ENCODE measurements at regions not wholly inside any gene's neighbourhood (a gene's known extent, or its start where the extent isn't known, plus 50 kb on each side); places are given as distances from the start of the nearest gene placed in this dataset.

- DNase-seq: no peak
- TF ChIP-seq GATA1 (IDR thresholded peaks at IDR 0.05; ENCODE audit: low read depth, low read length) (no peak), POLR2A (IDR thresholded peaks at IDR 0.05; ENCODE audit: low read length) (no peak)
These were observed 56.5 kb downstream of the CT47B1 start for GRCh38 chrX:120819126-120819525.

DNA sequence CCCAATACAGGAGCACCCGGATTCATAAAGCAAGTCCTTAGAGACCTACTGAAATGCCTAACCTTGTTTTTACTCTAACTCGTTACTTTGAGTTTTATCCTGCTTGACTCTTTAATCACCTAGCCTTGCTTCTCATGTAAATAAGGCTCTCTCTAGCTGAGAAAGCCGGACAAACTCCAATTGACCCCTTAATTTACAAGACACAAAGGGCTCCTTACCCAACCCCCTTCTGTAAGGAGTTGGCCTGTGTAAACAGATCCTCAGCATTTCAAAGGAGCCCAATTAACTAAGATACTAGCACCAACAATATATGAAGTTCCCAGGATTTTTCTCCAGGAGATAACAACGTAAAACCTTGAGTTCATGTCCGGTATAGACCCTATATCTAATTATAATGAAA is 61.7 kb downstream of the CT47B1 start:
- TF ChIP-seq GATA1 (IDR thresholded peaks at IDR 0.05; ENCODE audit: low read depth, low read length) (no peak), POLR2A (IDR thresholded peaks at IDR 0.05; ENCODE audit: low read length) (no peak)
- DNase-seq: no peak

GRCh38 chrX:120801426-120801825 is 74.2 kb downstream of the CT47B1 start:
- TF ChIP-seq GATA1 (IDR thresholded peaks at IDR 0.05; ENCODE audit: low read depth, low read length) (no peak), POLR2A (IDR thresholded peaks at IDR 0.05; ENCODE audit: low read length) (no peak)
- no peak for DNase-seq

GRCh38 chrX:120797188-120797851 is 78.3 kb downstream of the CT47B1 start:
- no peak for DNase-seq
- no peak for TF ChIP-seq POLR2A (IDR thresholded peaks at IDR 0.05; ENCODE audit: low read length)
- no peak for TF ChIP-seq GATA1 (IDR thresholded peaks at IDR 0.05; ENCODE audit: low read depth, low read length)

GRCh38 chrX:120795301-120795700 is 80.4 kb downstream of the CT47B1 start:
- DNase-seq: no peak
- no peak for TF ChIP-seq GATA1 (IDR thresholded peaks at IDR 0.05; ENCODE audit: low read depth, low read length)
- TF ChIP-seq POLR2A (IDR thresholded peaks at IDR 0.05; ENCODE audit: low read length): no peak

- TF ChIP-seq POLR2A (IDR thresholded peaks at IDR 0.05; ENCODE audit: low read length) (no peak), GATA1 (IDR thresholded peaks at IDR 0.05; ENCODE audit: low read depth, low read length) (no peak)
- no peak for DNase-seq
These were observed 81.1 kb downstream of the CT47B1 start for GRCh38 chrX:120794525-120794975.

DNA sequence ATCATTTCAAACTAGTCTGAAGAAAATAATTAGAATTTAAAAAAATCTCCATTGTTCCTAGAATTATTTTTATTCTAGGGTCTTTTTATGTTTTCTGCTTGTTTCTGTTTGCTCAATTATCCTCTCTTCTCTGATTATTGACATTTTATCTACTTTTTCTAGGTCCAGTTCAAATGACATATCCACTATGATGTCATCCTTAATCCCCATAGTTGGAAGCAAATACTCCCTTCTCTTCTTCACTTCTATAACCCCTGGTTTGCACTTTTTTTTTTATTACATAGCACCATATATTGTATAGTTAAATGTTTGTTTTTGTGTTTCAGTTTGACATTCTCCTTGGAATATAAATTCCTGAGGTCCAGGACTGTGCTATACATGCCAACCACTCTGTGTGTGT is 82.6 kb downstream of the CT47B1 start:
- TF ChIP-seq GATA1 (IDR thresholded peaks at IDR 0.05; ENCODE audit: low read depth, low read length): no peak
- no peak for TF ChIP-seq POLR2A (IDR thresholded peaks at IDR 0.05; ENCODE audit: low read length)
- DNase-seq: no peak

GRCh38 chrX:120791013-120791643 is 84.5 kb downstream of the CT47B1 start:
- TF ChIP-seq POLR2A (IDR thresholded peaks at IDR 0.05; ENCODE audit: low read length) (no peak), GATA1 (IDR thresholded peaks at IDR 0.05; ENCODE audit: low read depth, low read length) (no peak)
- no peak for DNase-seq

DNA sequence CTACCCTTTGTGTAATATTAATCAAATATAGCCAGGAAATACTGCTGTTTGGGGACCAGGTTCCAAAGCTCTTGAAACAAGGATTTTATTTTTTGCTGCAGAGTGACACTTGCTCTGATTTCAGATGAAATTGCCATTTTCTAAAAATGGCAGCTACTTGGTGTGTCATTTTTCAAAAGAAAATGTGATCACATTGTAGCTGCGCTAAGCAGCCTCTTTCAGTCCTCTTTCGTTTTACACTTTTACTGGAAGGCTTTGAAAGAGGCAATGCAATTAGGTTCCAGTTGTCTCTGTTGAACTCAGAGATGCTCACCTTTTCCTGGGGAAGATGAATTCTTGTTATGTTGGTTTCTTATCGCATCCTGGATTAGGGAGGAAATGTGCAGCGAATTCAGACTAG is 85.1 kb downstream of the CT47B1 start:
- no peak for TF ChIP-seq POLR2A (IDR thresholded peaks at IDR 0.05; ENCODE audit: low read length)
- TF ChIP-seq GATA1 (IDR thresholded peaks at IDR 0.05; ENCODE audit: low read depth, low read length): no peak

DNA sequence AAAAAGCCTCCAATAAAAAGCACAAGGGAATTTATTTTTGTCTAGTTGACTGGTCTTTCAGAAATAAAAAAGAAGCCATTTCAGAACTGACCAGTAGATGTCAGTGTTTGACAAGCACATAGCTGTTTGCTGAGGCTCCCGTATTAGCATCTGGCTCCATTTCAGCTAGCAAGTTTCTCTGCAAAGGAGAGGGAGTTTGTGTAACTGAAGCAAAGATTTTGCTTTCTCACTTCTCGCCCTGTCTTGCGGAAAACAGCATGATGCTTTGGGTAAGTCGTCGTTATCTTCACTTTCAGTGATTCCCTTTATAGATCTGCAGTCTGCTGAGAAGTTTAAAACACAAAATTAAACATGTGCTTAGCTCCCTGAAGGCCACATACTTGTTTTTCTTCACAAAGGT is 85.5 kb downstream of the CT47B1 start:
- peak; percentile 34 to 64 for DNase-seq
- TF ChIP-seq POLR2A (IDR thresholded peaks at IDR 0.05; ENCODE audit: low read length): no peak
- TF ChIP-seq GATA1 (IDR thresholded peaks at IDR 0.05; ENCODE audit: low read depth, low read length): no peak

More for the DNA sequence above, 85.1 kb downstream of the CT47B1 start:
- DNase-seq: no peak

- TF ChIP-seq POLR2A (IDR thresholded peaks at IDR 0.05; ENCODE audit: low read length) (no peak), GATA1 (IDR thresholded peaks at IDR 0.05; ENCODE audit: low read depth, low read length) (no peak)
- DNase-seq: no peak
These were observed 94.3 kb downstream of the CT47B1 start for GRCh38 chrX:120781403-120781802.

- TF ChIP-seq POLR2A (IDR thresholded peaks at IDR 0.05; ENCODE audit: low read length) (no peak), GATA1 (IDR thresholded peaks at IDR 0.05; ENCODE audit: low read depth, low read length) (no peak)
- DNase-seq: no peak
These were observed 99.7 kb downstream of the CT47B1 start for GRCh38 chrX:120775959-120776358.

DNA sequence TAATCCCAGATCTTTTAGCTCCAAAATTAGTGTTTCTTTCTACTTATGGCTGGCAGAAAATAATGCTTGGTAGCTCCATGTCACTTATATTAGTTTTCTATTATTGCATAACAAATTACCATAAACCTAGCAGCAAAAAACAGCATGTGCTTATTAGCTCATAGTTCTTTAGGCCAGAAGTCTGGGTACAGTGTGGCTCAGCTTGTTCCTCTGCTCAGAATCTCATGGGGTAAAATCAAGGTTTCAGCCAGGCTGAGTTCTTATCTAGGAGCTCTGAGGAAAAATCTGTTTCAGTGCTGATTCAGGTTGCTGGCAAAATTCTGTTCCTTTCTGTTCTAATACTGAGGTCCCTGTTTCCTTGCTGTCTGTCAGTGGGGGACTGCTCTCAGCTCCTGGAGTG is 101.1 kb downstream of the CT47B1 start:
- TF ChIP-seq GATA1 (IDR thresholded peaks at IDR 0.05; ENCODE audit: low read depth, low read length) (no peak), POLR2A (IDR thresholded peaks at IDR 0.05; ENCODE audit: low read length) (no peak)
- DNase-seq: no peak

GRCh38 chrX:120773801-120774200 is 101.9 kb downstream of the CT47B1 start:
- TF ChIP-seq POLR2A (IDR thresholded peaks at IDR 0.05; ENCODE audit: low read length) (no peak), GATA1 (IDR thresholded peaks at IDR 0.05; ENCODE audit: low read depth, low read length) (no peak)
- no peak for DNase-seq

Data from erythroblast (primary cell).